GM19463 (cell line): ENCODE measurements at regions not wholly inside any gene's neighbourhood (a gene's known extent, or its start where the extent isn't known, plus 50 kb on each side); places are given as distances from the start of the nearest gene placed in this dataset.
"Not testable (repeated sequence)": the region's sequence is repeated elsewhere in the genome, so short reads cannot be mapped to it uniquely, and the experiment has no call there.

Source experiments
- ATAC-seq: cut with Tn5 transposase; IDR thresholded peaks from one replicate; pipeline ENCODE4 v1.9.1; 2021; ENCODE audit warnings: mild to moderate bottlenecking, moderate library complexity; ENCODE audit not compliant: unreplicated experiment

GRCh38 chr10:124324856-124325632, 93.7 kb downstream of the OAT start:
- ATAC-seq: no peak

GRCh38 chr10:124324451-124324850, 94.3 kb downstream of the OAT start:
- ATAC-seq: no peak

GRCh38 chr10:124323806-124324205, 94.9 kb downstream of the OAT start:
- ATAC-seq: no peak

- ATAC-seq: no peak
Observed at GRCh38 chr10:124323111-124323725, 95.5 kb downstream of the OAT start.

GRCh38 chr10:124322191-124322980, 96.3 kb downstream of the OAT start:
- no peak for ATAC-seq

GRCh38 chr10:124321433-124322089, 97.2 kb downstream of the OAT start:
- no peak for ATAC-seq

GRCh38 chr10:124320778-124321432, 97.8 kb downstream of the OAT start:
- no peak for ATAC-seq

- no peak for ATAC-seq
Observed at GRCh38 chr10:124319926-124320391, 98.8 kb downstream of the OAT start.

GRCh38 chr10:124319520-124319919, 99.2 kb downstream of the OAT start:
- not testable (repeated sequence) for ATAC-seq

GRCh38 chr10:124318811-124319210, 99.9 kb downstream of the OAT start:
- ATAC-seq: no peak

GRCh38 chr10:124318076-124318475, 100.6 kb downstream of the OAT start:
- ATAC-seq: no peak

- ATAC-seq: no peak
Observed at GRCh38 chr10:124316326-124316725, 102.4 kb downstream of the OAT start.

- ATAC-seq: no peak
Observed at GRCh38 chr10:124315591-124316270, 103.0 kb downstream of the OAT start.

GRCh38 chr10:124313374-124313773, 105.3 kb downstream of the OAT start:
- ATAC-seq: no peak

- ATAC-seq: no peak
Observed at GRCh38 chr10:124308811-124309210, 109.9 kb downstream of the OAT start.

- ATAC-seq: no peak
Observed at GRCh38 chr10:124308056-124308645, 110.6 kb downstream of the OAT start.

GRCh38 chr10:124307591-124307990, 111.1 kb downstream of the OAT start:
- no peak for ATAC-seq

- no peak for ATAC-seq
Observed at GRCh38 chr10:124306922-124307371, 111.8 kb downstream of the OAT start.

GRCh38 chr10:124306520-124306919, 112.2 kb downstream of the OAT start:
- ATAC-seq: no peak

- no peak for ATAC-seq
Observed at GRCh38 chr10:124305984-124306383, 112.7 kb downstream of the OAT start.
